ENCODE measurements at regions not wholly inside any gene's neighbourhood (a gene's known extent, or its start where the extent isn't known, plus 50 kb on each side); places are given as distances from the start of the nearest gene placed in this dataset.

- POLR2A ChIA-PET, result no interaction called here
Observed at GRCh38 chr11:134670247-134670782, 258.3 kb upstream of the B3GAT1 start.

GRCh38 chr11:134669796-134670195 is 257.8 kb upstream of the B3GAT1 start:
- Mint-ChIP-seq H3K27me3 (ENCODE audit: low read depth) (peaks cover 7% of the 10 kb centered on the region), H3K27ac (no peak overlapping the region), H3K9me3 (peaks cover 16% of the 10 kb centered on the region; the same call in 1 of the 2 replicates), H3K4me1 (peaks cover 4% of the 10 kb centered on the region; the same call in 1 of the 2 replicates), H3K36me3 (no peaks in the 10 kb centered on the region), H3K4me3 (no peak overlapping the region)
- no peak for ATAC-seq
- no peak for DNase-seq (ENCODE audit: low spot score)
- ChIA-PET CTCF (no interaction called here), POLR2A (no interaction called here)
- no peak for TF ChIP-seq RELA (CRISPR knock-in tag; IDR thresholded peaks at IDR 0.05; ENCODE audit: borderline replicate concordance)
- TF ChIP-seq NR3C1 (CRISPR knock-in tag; conservative IDR thresholded peaks at IDR 0.05; ENCODE audit: low read depth), result no peak
- TF ChIP-seq HMGA2 (CRISPR knock-in tag; IDR thresholded peaks at IDR 0.05), result no peak
- no peak for TF ChIP-seq NR1H2 (CRISPR knock-in tag; IDR thresholded peaks at IDR 0.05)
- TF ChIP-seq ZNF263 (CRISPR knock-in tag; IDR thresholded peaks at IDR 0.05; ENCODE audit: low read depth), result no peak
- TF ChIP-seq GABPB1 (CRISPR knock-in tag; IDR thresholded peaks at IDR 0.05), result no peak
- no peak for TF ChIP-seq ZNF671 (CRISPR knock-in tag; IDR thresholded peaks at IDR 0.05)
- TF ChIP-seq, protein P1, sequence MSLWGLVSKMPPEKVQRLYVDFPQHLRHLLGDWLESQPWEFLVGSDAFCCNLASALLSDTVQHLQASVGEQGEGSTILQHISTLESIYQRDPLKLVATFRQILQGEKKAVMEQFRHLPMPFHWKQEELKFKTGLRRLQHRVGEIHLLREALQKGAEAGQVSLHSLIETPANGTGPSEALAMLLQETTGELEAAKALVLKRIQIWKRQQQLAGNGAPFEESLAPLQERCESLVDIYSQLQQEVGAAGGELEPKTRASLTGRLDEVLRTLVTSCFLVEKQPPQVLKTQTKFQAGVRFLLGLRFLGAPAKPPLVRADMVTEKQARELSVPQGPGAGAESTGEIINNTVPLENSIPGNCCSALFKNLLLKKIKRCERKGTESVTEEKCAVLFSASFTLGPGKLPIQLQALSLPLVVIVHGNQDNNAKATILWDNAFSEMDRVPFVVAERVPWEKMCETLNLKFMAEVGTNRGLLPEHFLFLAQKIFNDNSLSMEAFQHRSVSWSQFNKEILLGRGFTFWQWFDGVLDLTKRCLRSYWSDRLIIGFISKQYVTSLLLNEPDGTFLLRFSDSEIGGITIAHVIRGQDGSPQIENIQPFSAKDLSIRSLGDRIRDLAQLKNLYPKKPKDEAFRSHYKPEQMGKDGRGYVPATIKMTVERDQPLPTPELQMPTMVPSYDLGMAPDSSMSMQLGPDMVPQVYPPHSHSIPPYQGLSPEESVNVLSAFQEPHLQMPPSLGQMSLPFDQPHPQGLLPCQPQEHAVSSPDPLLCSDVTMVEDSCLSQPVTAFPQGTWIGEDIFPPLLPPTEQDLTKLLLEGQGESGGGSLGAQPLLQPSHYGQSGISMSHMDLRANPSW (CRISPR knock-in tag; conservative IDR thresholded peaks at IDR 0.05; ENCODE audit: low read depth), result no peak
- TF ChIP-seq, protein P2, sequence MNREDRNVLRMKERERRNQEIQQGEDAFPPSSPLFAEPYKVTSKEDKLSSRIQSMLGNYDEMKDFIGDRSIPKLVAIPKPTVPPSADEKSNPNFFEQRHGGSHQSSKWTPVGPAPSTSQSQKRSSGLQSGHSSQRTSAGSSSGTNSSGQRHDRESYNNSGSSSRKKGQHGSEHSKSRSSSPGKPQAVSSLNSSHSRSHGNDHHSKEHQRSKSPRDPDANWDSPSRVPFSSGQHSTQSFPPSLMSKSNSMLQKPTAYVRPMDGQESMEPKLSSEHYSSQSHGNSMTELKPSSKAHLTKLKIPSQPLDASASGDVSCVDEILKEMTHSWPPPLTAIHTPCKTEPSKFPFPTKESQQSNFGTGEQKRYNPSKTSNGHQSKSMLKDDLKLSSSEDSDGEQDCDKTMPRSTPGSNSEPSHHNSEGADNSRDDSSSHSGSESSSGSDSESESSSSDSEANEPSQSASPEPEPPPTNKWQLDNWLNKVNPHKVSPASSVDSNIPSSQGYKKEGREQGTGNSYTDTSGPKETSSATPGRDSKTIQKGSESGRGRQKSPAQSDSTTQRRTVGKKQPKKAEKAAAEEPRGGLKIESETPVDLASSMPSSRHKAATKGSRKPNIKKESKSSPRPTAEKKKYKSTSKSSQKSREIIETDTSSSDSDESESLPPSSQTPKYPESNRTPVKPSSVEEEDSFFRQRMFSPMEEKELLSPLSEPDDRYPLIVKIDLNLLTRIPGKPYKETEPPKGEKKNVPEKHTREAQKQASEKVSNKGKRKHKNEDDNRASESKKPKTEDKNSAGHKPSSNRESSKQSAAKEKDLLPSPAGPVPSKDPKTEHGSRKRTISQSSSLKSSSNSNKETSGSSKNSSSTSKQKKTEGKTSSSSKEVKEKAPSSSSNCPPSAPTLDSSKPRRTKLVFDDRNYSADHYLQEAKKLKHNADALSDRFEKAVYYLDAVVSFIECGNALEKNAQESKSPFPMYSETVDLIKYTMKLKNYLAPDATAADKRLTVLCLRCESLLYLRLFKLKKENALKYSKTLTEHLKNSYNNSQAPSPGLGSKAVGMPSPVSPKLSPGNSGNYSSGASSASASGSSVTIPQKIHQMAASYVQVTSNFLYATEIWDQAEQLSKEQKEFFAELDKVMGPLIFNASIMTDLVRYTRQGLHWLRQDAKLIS (CRISPR knock-in tag; IDR thresholded peaks at IDR 0.05; ENCODE audit: borderline replicate concordance), result no peak
- TF ChIP-seq MXD4 (CRISPR knock-in tag; IDR thresholded peaks at IDR 0.05; ENCODE audit: borderline replicate concordance), result no peak
- TF ChIP-seq CREM (CRISPR knock-in tag; IDR thresholded peaks at IDR 0.05), result no peak
- no peak for TF ChIP-seq SMAD3 (CRISPR knock-in tag; IDR thresholded peaks at IDR 0.05; ENCODE audit: borderline replicate concordance)
- TF ChIP-seq ZNF138 (CRISPR knock-in tag; conservative IDR thresholded peaks at IDR 0.05), result no peak
- TF ChIP-seq MYBL2 (CRISPR knock-in tag; IDR thresholded peaks at IDR 0.05), result no peak

More at GRCh38 chr11:134670247-134670782, 258.3 kb upstream of the B3GAT1 start:
- Mint-ChIP-seq H3K27me3 (ENCODE audit: low read depth) (peaks cover 7% of the 10 kb centered on the region), H3K4me1 (peaks cover 4% of the 10 kb centered on the region; the same call in 1 of the 2 replicates), H3K27ac (no peak overlapping the region), H3K4me3 (no peak overlapping the region), H3K36me3 (no peaks in the 10 kb centered on the region), H3K9me3 (peaks cover 16% of the 10 kb centered on the region; the same call in 1 of the 2 replicates)
- CTCF ChIA-PET, result no interaction called here
- DNase-seq (ENCODE audit: low spot score), result no peak
- no peak for TF ChIP-seq ZNF232 (CRISPR knock-in tag; IDR thresholded peaks at IDR 0.05)
- no peak for TF ChIP-seq ATF6 (CRISPR knock-in tag; IDR thresholded peaks at IDR 0.05)
- TF ChIP-seq, protein P2 (CRISPR knock-in tag; IDR thresholded peaks at IDR 0.05; ENCODE audit: borderline replicate concordance), result no peak
- no peak for ATAC-seq

Data from WTC11 (cell line).